Ishikawa (cell line): ENCODE measurements at regions not wholly inside any gene's neighbourhood (a gene's known extent, or its start where the extent isn't known, plus 50 kb on each side); places are given as distances from the start of the nearest gene placed in this dataset.

Experiments
- CEBPB ChIP-seq: IDR thresholded peaks from 2 replicates; pipeline ENCODE4 v1.6.1; 2012
- CREB1 ChIP-seq: IDR thresholded peaks from 2 replicates; pipeline ENCODE4 v1.6.1; 2012; ENCODE audit warnings: low read depth
- EGR1 ChIP-seq: IDR thresholded peaks from 2 replicates; pipeline ENCODE4 v1.6.1; 2012
- EP300 ChIP-seq: IDR thresholded peaks from 2 replicates; pipeline ENCODE4 v1.6.1; 2012; ENCODE audit warnings: borderline replicate concordance
- FOXM1 ChIP-seq: IDR thresholded peaks from 2 replicates; pipeline ENCODE4 v1.6.1; 2012; ENCODE audit warnings: low read depth, borderline replicate concordance
- MAX ChIP-seq: IDR thresholded peaks from 2 replicates; pipeline ENCODE4 v1.6.1; 2012
- NFIC ChIP-seq: IDR thresholded peaks from 2 replicates; pipeline ENCODE4 v1.6.1; 2012
- RAD21 ChIP-seq: IDR thresholded peaks from 2 replicates; pipeline ENCODE4 v1.6.1; 2012; ENCODE audit warnings: low read depth
- REST ChIP-seq: IDR thresholded peaks from 2 replicates; pipeline ENCODE4 v1.6.1; 2012; ENCODE audit warnings: low read depth, mild to moderate bottlenecking
- TAF1 ChIP-seq: IDR thresholded peaks from 2 replicates; pipeline ENCODE4 v1.6.1; 2012; ENCODE audit warnings: low read depth, mild to moderate bottlenecking
- TCF12 ChIP-seq: IDR thresholded peaks from 2 replicates; pipeline ENCODE4 v1.6.1; 2012; ENCODE audit warnings: low read depth
- TEAD4 ChIP-seq: IDR thresholded peaks from 2 replicates; pipeline ENCODE4 v1.6.1; 2012
- USF1 ChIP-seq: IDR thresholded peaks from 2 replicates; pipeline ENCODE4 v1.6.1; 2012
- YY1 ChIP-seq: IDR thresholded peaks from 2 replicates; pipeline ENCODE4 v1.6.1; 2012; ENCODE audit warnings: low read depth
- ZBTB7A ChIP-seq: IDR thresholded peaks from 2 replicates; pipeline ENCODE4 v1.6.1; 2012; ENCODE audit warnings: low read depth

GRCh38 chr15:95987299-95987698 lies 343.2 kb upstream of the NR2F2 start:
- TF ChIP-seq YY1 (no peak), FOXM1 (no peak), ZBTB7A (no peak), CREB1 (no peak), REST (no peak), USF1 (no peak), NFIC (no peak), MAX (no peak), TEAD4 (no peak), EGR1 (no peak), TCF12 (no peak), CEBPB (no peak)

- TF ChIP-seq TCF12: no peak
- no peak for TF ChIP-seq EP300
- no peak for TF ChIP-seq TAF1
- TF ChIP-seq RAD21: no peak
- no peak for TF ChIP-seq REST
- no peak for TF ChIP-seq EGR1
- no peak for TF ChIP-seq USF1
- no peak for TF ChIP-seq ZBTB7A
- no peak for TF ChIP-seq CEBPB
- TF ChIP-seq MAX: no peak
- TF ChIP-seq NFIC: no peak
- no peak for TF ChIP-seq FOXM1
Measured at GRCh38 chr15:95987886-95988573, 342.5 kb upstream of the NR2F2 start.

- TF ChIP-seq ZBTB7A: no peak
- no peak for TF ChIP-seq CREB1
- TF ChIP-seq TAF1: no peak
- no peak for TF ChIP-seq EP300
- TF ChIP-seq TCF12: no peak
- TF ChIP-seq NFIC: no peak
- TF ChIP-seq TEAD4: no peak
- no peak for TF ChIP-seq FOXM1
- TF ChIP-seq REST: no peak
- no peak for TF ChIP-seq MAX
- TF ChIP-seq RAD21: no peak
- no peak for TF ChIP-seq CEBPB
- no peak for TF ChIP-seq YY1
- no peak for TF ChIP-seq EGR1
- TF ChIP-seq USF1: no peak
Measured at GRCh38 chr15:95988574-95988887, 342.0 kb upstream of the NR2F2 start.

GRCh38 chr15:95989392-95989791 lies 341.1 kb upstream of the NR2F2 start:
- TF ChIP-seq EGR1 (no peak), TCF12 (no peak), ZBTB7A (no peak), EP300 (no peak), NFIC (no peak), REST (no peak), RAD21 (no peak), FOXM1 (no peak), TEAD4 (no peak), CREB1 (no peak), USF1 (no peak), CEBPB (no peak), YY1 (no peak), MAX (no peak), TAF1 (no peak)
